ENCODE measurements at regions not wholly inside any gene's neighbourhood (a gene's known extent, or its start where the extent isn't known, plus 50 kb on each side); places are given as distances from the start of the nearest gene placed in this dataset.

- TF ChIP-seq ZBTB40 (IDR thresholded peaks at IDR 0.05) (no peak), ZBTB40 (CRISPR knock-in tag; IDR thresholded peaks at IDR 0.05) (no peak)
Measured at GRCh38 chr6:18976966-18977365, 589.8 kb downstream of the RNF144B start (continued).
